Globus pallidus (tissue), 1 donor: ENCODE measurements at regions not wholly inside any gene's neighbourhood (a gene's known extent, or its start where the extent isn't known, plus 50 kb on each side); places are given as distances from the start of the nearest gene placed in this dataset.

Experiments
- DNase-seq: peaks from one replicate; pipeline ENCODE4 v3.0.0-alpha.2; 2015; ENCODE audit warnings: low spot score

DNA sequence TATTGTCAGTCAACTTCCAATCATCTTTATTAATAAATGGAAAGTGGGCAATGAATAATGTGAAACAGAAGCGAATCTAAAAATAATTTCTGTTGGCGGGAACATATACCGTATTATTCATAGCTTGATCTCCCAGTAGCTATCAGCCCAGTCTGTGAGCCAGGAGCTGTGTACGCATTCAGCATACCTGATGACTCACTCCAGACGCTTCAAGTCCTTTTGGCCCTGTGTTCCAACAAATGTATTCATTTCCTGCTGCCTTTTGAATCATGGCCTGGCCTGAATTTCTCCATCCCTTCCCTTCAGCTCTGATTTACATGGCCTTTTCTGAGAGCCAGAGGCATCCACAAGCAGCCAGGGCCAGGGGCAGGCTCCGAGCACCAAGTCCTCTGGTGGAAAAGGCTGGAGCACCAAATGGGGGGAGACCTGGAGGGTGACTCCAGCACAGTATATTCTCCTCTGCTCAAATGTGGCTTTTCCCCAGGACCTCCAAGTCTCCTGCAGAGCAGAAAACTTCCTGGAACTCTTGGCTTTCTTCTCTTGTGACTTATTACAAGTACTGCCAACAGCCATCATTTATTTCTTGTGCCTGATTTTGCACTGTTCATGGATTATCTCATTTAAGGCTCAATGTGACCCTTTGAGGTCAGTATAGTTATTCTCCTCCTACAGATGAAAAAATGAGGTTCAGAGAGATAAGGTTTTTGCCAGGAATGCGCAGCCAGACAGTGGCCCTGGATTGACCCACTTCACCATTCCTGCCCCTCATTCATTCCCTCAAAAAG is 108.7 kb downstream of the EN1 start:
- no peak for DNase-seq

DNA sequence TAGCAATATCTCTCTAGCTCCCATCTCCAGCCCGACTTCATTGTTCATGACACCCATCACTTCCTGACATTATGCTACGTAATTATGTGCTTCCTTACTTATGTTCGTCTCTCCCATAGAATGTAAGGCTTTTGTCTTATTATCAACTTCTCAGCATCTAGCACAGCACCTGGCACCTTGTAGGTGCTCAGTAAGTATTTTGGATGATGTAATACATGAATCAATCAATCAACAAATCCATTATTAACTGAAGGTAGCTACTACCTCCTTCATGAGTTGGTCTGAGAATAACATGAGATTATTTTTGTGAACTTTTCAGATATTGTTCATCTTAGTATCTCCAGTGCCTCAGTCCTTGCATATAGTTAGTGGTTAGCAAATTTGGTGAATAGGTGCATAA is 109.3 kb downstream of the EN1 start:
- no peak for DNase-seq

GRCh38 chr2:118737684-118738083 is 109.8 kb downstream of the EN1 start:
- DNase-seq = no peak

- DNase-seq = no peak
These were observed 115.0 kb downstream of the EN1 start for GRCh38 chr2:118732432-118732831.

GRCh38 chr2:118731413-118731812 is 116.0 kb downstream of the EN1 start:
- no peak for DNase-seq

- no peak for DNase-seq
These were observed 117.0 kb downstream of the EN1 start for GRCh38 chr2:118730405-118730804.

DNA sequence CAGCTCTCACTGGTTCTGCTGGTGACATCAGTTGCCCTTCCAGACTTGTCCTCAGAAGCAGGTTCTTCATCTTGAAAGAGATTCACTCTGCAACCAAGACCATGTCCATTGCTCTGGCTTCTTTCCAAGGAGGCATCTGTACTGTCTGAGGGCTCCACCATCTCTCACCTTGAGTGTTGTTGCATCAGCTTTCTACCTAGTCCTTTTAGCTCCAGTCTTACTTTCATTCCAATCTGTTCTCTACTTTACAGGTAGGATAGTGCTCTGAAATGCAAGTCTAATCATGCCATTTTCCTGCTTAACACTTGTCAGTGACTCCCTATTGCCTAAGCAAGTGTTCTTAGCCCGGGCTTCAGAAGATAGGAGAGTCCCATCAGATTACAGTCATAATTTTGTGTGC is 117.7 kb downstream of the EN1 start:
- no peak for DNase-seq

- DNase-seq = no peak
These were observed 118.5 kb downstream of the EN1 start for GRCh38 chr2:118728984-118729383.

DNA sequence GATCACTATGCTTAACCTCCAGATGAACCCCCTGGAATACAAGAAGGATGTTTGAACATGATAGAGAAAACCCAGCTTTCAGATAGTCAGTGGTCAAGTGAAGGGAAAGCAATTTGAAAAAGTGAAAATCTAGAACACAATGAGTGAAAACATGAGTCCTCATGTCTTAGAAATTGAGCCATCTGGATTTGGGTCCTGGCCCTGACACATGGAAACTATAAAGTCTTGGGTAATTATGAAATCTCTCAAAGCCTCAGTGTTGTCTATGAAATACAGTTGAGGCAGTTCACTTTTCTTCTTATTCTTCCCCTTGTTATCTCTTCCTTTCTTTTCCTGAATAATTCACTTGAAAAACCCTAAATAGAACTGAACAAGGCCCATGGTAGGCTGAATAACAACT is 120.6 kb downstream of the EN1 start:
- no peak for DNase-seq

GRCh38 chr2:118723394-118723793 is 124.1 kb downstream of the EN1 start:
- no peak for DNase-seq

GRCh38 chr2:118722976-118723375 is 124.5 kb downstream of the EN1 start:
- no peak for DNase-seq

DNA sequence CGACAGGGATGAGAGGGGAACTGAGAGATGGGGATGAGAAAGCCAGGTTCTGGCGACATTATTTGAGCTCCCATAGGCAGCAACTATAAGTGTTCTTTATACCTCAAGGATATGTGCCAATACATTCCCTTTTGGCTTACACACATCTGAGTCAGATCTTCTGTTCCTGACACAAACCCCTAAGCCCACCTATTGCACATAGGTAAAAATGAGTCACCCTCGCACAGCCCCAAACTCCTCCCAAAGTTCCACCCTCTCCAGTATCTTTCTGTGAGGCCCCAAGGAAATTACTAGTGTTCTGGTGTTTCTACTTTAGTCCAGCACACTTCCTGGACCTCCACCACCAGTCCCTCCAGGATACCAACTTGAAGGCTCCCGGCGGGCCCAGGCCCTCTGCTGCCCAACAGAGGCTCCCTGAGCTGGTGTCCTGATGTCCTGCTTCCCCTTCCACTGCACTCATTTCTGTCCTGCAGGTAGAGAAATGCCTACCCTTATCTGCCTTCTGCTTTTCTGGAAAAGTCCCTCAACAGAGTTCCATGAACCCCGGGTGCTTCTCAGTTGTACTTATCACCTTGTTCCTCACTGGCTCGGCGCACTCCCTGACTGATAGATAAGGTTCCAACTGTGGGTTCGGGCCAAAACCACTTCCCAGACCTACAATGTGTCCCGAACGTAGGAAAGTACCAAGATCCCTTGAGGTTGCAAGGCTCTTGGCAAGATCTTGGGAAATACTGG is 125.5 kb downstream of the EN1 start:
- no peak for DNase-seq

GRCh38 chr2:118720866-118721265 is 126.6 kb downstream of the EN1 start:
- DNase-seq = no peak

GRCh38 chr2:118718921-118719320 is 128.5 kb downstream of the EN1 start:
- DNase-seq = no peak

GRCh38 chr2:118716102-118716501 is 131.3 kb downstream of the EN1 start:
- DNase-seq = no peak

GRCh38 chr2:118714118-118714517 is 133.3 kb downstream of the EN1 start:
- no peak for DNase-seq

DNA sequence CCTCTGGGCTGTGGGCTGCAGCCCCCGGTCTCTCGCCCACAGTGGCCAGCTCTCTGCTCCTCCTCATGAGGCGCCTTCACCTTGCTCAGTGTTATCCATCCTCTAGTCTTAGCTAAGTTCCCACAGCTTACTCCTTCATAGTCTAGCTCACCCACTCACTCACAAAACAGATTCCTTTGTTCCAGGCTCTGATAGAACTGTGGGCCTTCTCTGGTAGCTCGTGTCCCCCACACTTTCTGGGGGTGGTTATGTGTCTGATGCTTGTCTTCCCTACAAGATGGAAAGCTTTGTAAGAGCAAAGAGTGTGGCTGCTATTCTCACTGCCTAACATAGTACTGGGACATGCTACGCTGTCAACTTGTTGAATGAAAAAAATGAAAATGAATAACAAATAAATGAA is 135.8 kb downstream of the EN1 start:
- DNase-seq = no peak

GRCh38 chr2:118710481-118710880 is 137.0 kb downstream of the EN1 start:
- DNase-seq = no peak

- DNase-seq = no peak
These were observed 137.7 kb downstream of the EN1 start for GRCh38 chr2:118709786-118710185.

- DNase-seq = no peak
These were observed 140.6 kb downstream of the EN1 start for GRCh38 chr2:118706844-118707243.

DNA sequence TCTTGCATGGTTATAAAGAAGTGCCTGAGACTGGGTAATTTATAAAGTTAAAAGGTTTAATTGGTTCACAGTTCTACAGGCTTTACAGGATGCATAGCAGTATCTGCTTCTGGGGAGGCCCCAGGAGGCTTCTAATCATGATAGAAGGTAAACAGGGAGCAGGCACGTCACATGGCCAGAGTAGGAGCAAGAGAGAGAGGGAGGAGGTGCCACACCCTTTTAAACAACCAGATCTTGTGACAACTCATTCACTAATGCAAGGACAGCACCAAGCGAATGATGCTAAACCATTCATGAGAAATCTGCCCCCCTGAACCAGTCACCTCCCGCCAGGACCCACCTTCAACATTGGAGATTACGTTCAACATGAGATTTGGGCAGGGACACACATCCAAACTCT is 141.1 kb downstream of the EN1 start:
- no peak for DNase-seq

DNA sequence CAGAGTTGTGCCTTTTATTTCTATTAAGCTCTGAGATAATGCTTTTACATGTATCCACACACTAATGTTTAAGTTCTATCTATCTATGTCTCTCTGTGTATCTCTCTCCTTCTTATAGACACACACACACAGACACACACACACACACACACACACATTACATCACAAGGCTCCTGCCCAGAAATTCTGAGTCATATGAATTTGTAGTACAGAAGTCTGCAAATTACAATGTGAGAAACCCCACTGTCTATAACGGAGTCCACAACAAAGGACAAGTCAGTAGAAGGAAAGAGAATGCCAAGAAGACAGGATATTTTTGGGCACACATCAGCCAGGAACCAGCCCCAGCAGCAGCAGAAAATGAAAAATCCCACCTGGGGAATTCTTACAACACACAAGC is 142.4 kb downstream of the EN1 start:
- DNase-seq = no peak

DNA sequence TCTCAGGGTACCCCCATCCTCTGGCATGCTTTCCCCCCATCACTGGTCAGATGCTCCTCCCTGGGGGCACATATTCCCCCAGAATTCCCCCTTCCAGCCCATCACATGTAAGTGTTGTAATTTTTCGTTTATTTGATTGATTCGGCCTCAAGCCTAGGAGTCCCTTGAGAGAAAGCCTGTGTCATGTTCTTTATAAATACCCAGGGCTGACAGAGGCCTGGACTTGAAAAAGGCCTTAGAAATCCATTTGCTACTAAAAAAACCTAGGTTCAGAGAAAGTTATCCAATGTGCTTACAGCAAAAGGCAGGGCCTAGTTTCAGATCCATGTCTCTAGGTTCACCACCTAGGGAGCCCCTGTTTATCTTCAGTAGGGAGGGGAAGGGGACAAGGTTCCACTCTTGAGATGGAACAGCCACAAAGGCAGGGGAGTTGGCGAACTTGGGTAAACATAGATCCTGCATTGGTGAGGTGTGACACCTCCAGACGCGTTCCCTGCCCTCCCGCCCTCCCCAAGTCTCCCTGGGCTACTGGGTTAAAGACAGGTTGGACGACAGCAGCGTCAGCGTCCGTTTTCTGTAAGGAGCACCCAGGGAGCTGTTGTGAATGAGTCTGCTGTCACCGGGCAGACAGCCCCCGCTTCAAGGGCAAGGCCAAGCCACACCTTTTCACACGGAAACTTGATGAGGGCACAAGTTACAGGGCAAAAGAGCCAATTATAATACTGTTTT is 147.8 kb downstream of the EN1 start:
- no peak for DNase-seq
